GM21576 (cell line): ENCODE measurements at regions not wholly inside any gene's neighbourhood (a gene's known extent, or its start where the extent isn't known, plus 50 kb on each side); places are given as distances from the start of the nearest gene placed in this dataset.
A peak's percentile ranks its signal among the peaks of the same experiment; 100 is the strongest.

ENCODE experiments used
- ATAC-seq: cut with Tn5 transposase; IDR thresholded peaks from one replicate; pipeline ENCODE4 v1.9.1; 2021; ENCODE audit warnings: mild to moderate bottlenecking, moderate library complexity; ENCODE audit not compliant: unreplicated experiment

DNA sequence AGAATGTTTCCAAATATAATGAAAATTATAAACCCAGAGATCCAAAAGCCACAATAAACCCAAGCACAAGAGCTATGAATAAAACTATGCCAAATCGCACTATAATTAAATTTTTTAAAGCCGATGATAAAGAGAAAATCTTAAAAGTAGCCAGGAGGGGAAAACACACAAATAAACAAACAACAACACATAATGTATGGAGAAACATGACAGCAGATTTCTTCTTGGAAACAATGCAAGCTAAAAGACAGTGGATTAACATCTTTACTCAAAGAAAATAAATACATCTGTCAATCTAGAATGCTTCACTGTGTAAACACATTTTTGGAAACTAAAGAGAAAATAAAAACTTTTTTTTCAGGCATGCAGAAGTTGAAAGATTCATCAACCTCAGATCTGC lies 53.0 kb upstream of the SMOX start:
- no peak for ATAC-seq

DNA sequence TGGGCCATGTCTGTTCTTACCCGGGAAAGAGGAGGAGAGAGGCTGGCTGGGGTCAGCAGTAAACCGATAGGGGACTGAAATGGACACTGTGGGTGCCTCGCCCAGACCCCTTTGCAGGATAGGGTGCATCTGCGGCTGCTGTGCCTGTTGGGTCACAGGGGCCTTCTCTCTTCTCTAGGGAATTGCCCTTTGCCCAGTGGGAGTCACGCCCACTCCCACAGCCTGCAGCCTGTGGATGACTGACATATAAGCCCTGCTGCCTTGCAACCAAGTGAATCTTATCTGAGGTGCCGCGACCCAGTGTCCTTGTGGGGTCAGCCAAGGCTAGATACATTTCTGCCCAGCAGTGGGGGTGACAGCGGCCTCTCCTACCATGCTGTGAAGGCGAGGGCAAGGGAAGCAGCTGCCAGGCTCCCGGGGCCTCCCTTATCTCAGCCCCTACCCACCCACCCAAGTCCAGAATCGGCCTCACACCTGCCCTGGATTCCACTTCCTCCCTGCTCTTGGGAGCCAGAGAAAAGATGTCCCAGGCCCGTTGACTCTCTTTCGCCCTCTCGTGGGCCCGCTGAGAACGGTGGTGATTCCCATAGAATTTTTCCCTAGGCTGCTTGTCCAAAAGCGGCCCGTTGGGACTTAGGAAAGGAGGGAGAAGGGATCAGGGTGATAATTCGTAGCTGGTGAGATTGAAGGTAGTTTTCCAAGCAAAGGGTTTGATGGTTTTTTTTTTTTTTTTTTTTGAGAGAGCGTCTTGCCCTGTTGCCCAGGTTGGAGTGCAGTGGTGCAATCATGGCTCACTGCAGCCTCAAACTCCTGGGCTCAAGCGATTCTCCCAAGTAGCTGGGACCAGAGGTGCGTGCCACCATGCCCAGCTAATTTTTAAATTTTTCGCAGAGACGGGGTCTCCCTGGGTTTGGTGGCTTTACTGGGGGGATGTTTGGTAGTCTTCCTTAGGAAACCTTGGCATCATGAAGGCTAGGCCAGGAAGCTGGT lies 56.8 kb upstream of the SMOX start:
- ATAC-seq, result no peak

DNA sequence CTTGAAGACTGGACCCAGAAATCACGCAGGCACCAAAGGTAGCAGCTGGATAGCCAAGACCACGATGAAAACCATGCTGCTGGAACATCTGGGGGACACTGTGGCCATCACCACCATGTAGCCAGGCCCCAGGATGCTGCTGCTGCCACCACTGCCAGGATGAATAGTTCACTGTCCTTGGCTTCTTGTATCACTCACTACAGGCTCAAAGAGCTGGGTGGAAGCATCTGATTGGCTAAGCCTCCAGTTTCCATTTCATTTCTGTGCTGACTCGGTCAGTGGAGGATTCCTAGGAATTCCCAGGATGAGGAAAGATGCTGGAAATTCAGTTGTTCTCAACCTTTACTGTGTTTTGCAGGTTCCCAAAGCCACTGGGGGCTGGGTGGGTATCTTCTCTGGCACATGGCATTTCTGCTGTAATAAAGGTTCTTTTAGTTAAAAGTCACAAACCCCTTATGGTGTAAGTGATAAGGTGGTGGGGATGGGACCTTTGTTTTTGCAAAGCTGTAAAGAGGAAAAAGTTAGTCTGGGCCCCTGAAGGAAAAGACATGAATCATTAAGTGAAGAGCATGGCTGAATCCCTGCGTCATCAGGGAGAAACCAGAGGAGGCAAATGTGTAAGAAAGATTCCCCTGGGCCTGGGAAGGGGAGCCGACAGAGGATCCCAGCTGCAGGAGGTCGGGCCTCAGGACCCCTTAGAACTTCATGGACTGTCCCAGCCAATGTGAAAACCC lies 57.7 kb upstream of the SMOX start:
- ATAC-seq, result no peak

DNA sequence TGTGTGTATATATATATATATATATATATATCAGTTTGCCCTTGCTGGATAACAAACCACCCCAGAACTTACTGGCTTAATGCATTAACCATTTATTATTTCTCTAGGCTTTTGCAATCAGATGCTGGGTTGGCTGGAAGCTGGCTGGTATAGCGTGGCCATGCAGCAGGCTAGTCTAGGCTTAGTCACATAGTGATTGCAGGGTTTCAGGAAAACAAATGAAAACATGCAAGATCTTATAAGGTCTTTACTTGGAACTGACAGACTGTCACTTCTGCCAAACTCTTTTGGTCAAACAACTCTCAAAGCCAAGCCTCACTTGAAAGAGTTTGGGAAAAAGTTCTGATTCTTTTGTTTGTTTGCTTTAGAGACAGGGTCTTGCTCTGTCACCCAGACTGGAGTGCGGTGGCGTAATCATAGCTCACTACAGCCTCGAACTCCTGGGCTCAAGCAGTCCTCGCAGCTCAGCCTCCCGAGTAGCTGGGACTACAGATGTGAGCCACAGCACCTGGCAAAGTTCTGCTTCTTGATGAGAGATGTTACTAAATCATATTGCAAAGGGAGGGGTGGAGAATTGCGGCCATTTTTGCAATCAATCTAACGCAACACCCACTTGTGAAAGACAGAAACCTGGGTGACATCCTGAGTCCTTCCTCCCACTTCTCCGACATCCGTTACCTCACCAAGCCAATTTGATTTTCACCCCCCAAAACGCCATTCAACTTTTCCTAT lies 58.7 kb upstream of the SMOX start:
- no peak for ATAC-seq

DNA sequence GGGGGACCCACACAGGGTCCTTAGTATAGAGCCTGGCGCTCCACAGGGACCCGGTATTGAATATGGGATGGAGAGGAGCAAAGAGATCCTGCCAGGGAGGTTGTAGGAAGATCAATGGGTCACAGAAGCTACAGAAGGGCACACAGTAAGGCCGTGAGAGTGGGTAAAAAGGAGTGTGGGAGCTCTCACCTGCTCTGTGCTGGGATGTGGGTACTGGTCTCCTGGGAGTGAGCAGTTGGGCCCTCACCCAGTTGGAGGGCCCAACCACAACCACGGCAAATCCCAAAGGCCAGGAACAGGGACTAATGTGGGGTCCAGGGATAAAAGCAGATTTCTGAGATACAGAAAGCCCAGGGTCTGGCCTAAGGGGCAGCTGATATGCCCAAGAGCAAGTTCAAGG lies 59.9 kb upstream of the SMOX start:
- ATAC-seq, result no peak

DNA sequence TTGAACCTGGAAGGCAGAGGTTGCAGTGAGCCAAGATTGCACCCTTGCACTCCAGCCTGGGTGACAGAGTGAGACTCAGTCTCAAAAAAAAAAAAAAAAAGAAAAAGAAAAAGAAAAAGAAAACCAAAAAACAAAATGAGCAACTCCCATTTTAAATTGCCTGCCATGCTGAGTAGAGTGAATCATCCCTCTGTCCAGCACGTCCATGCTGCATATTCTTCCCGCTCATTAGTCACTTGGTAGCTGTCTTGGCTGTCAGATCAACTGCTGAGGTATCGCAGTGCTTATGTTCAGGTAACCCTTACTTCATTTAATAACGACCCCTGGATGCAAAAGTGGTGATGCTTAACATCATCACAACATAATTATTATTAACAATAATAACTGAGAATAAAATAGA lies 60.7 kb upstream of the SMOX start:
- no peak for ATAC-seq

DNA sequence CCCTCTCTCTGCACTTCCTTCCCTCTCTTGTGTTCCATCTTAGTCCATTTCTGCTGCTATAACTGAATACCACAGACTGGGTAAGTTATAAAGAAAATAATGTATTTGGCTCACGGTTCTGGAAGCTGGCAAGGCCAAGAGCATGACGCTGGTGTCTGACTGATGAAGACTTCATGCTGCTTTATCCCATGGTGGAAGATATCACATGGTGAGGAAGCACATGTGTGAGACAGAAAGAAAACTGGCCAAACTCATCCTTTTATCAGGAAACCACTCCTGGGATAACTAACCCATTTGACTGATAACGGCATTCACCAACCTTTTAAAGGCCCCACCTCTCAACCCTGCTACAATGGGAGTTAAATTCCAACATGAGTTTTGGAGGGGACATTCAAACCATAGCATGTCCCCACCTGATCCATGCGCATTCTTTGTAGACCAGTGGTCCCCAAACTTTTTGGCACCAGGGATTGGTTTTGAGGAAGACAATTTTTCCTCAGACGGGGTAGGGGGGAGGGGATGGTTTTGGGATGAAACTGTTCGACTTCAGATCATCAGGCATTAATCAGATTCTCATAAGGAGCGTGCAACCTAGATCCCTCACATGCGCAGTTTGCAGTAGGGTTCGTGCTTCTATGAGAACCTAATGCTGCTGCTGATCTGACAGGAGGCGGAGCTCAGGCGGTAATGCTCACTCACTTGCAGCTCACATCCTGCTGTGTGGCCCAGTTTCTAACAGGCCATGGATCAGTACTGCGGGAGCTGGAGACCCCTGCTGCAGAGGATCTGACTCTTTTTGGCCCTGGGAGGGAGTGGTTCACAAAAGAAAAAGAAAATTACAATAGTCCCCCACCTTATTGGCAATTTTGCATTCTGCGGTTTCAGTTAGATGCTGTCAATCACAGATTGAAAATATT lies 61.6 kb upstream of the SMOX start:
- ATAC-seq, result no peak

DNA sequence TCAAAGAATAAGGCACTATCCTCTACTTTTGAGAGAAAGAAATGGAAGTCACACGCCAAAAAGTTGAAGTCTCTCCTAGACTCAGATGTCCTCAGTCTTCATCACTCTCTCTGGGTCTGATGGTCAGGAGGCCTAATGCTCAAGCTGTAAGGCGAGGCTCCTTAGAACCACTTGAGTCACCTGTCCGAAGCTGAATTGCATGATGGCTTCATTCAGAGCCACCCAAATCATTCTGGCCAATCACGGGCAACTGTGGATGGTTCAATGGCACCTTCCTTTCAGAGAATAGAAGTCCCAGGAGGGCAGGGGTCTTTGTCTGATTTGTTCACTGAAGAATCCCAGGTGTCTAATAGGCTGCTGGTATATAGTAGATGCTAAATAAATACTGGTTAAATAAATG lies 63.9 kb upstream of the SMOX start:
- ATAC-seq, result no peak

DNA sequence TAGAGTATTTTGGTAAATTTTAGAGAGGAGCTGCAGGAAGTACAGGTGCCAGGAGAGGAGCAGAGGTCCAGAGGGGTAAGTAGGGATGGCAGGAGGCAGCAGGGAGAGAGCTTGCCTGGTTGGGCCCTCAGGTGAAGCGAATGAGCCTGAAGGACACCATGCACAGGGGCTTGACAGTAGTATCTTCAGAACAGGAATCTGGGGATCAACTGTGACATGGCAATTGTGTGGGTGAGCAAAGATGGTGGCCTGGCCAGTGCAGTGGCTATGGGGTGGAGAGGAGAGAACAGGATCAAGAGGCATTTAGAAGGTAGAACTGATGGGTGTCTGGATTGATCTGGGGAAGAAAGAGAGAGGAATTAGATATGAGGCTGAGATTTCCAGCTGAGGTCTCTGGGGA lies 64.5 kb upstream of the SMOX start:
- ATAC-seq, result no peak

DNA sequence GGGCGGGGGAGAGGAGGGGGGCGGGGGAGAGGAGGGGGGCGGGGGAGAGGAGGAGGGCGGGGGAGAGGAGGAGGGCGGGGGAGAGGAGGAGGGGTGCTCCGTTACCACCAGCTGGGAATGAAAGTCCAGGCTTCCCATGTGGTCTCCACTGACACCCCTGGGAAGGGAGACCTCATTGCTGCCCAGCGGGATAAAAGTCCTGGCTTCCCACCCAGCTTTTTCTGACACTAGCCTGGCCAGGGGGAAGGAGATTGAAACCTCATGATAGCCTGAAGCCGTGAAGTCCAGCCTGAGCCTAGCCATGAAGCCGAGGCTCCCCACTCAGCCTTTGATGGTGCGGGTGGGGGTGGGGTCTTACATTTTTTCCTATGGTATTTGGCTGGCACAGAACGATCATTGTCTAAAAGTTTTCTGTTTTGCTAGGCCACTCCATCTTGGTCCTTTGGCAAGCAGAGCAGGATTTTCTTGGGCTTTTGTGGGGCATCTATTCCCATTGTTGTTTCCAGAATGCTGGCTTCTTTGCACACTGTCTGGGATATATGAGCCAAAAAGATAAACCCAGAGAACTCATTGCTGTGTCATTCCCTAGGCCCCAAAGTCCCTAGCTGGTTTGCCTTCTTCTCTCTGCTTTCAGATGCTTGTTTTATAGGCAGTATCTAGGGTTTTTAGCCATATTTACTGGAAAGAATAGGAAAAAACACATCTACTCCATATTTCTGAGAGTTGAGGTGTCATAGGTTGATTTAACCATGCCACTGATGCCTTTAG lies 65.3 kb upstream of the SMOX start:
- no peak for ATAC-seq

DNA sequence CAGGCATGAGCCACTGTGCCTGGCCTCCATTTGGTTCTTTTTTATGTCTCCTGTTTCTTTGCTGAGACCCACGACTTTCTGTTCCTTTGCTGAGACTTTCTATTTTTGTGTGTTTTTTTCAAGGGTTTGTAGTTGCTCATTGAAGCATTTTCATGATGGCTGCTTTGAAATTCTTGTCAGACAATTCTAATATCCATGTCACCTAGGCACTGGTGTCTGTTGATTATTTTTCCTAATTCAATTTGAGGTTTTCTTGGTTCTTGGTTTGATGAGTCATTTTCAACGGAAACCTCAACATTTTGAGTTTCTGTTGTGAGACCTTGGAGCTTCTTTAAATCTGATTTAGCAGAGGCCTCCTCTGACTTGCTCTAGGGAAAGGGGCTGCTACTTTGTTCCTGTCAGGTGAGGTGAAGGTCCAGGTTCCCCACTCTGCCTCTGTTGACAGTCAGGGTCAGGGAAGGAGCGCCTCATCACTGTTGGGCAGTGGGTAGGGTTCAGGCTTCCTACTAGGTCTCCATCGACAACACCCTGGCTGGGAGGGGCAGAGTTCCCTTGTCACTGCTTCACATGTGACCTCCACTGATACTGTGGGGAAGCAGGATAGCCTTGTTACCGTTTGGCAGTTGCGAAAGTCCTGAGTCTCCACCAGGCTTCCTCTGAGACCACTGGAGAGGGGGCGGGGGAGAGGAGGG lies 66.1 kb upstream of the SMOX start:
- peak; percentile 50 for ATAC-seq

DNA sequence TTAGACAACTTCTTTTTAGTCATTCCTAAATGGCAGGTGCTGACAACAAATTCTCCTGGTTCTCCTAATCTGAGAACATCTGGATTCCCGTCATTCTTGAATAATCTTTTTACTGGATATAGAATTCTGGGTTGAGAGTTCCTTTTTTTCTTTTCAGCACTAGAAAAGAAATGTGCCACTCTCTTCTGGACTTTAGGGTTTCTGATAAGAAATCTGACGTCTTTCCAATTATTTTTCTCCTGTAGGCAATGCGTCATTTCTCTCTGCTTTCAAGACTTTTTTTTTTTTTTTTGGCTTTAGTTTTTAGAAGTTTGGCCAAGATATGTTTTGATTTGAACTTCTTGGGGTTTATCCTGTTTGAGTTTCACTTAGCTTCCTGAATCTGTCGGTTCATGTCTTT lies 66.1 kb upstream of the RNF24 start:
- ATAC-seq, result no peak

DNA sequence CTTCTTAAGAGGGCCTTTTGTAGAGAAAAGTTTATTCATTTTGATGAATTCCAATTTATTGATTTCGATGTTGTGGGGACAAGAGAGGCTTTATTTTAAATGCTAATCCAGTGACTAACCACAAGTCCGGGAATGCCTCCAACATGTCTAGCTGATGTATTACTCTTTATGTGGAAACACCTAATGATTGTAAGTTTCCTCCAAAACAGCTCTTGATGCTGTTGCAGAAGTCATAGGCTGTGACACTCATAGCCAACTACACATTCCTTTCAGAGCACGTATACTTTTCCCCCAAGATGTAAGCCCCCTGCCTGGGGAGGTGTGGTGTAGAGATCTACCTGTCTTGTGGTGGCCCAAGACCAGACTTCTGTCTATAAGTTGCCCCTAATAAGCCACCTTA lies 61.3 kb upstream of the RNF24 start:
- ATAC-seq, result no peak

DNA sequence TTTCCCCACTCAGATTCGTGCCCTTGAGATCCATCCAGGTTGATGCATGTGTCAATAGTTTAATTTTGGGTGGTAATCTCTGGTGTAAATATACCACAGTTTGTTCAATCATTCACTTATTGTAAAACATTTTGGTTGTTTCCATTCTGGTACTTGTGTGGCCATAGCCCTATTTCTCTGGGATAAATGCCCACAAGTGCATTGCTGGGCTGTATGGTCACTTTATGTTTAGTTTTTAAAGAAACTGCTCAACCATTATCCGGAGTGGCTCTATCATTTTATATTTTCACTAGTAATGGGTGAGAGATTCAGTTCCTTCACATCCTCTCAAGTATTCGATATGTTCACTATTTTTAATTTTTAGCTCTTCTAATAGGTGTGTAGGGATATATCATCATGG lies 60.7 kb upstream of the RNF24 start:
- no peak for ATAC-seq

DNA sequence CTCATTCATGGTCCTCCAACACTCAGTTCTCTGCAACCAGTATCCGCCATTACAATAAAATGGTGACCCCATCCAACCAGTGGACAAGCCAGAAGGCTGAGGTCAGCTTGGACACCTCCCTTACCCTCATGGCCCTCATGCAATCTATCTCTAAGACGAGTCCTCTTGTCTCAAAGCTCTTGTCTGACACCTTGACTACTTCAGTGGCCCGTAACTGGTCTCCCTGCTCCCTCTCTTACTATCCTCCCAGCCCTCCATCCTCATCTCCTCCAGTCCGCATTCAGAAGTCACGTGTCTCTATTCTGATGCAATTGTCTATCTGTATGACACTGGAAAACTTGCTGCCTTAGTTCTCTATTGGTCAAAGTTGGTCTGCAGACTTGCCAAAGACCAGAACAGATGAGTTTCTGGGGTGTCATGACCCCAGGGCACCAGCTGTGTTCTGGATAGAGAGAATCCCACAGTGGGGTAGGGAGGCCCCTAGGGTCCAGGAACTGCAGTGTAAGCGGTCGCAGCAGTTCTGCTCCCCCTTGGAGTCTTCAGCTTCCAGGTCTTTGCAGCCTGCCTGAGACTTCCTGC lies 59.6 kb upstream of the RNF24 start:
- ATAC-seq, result no peak

DNA sequence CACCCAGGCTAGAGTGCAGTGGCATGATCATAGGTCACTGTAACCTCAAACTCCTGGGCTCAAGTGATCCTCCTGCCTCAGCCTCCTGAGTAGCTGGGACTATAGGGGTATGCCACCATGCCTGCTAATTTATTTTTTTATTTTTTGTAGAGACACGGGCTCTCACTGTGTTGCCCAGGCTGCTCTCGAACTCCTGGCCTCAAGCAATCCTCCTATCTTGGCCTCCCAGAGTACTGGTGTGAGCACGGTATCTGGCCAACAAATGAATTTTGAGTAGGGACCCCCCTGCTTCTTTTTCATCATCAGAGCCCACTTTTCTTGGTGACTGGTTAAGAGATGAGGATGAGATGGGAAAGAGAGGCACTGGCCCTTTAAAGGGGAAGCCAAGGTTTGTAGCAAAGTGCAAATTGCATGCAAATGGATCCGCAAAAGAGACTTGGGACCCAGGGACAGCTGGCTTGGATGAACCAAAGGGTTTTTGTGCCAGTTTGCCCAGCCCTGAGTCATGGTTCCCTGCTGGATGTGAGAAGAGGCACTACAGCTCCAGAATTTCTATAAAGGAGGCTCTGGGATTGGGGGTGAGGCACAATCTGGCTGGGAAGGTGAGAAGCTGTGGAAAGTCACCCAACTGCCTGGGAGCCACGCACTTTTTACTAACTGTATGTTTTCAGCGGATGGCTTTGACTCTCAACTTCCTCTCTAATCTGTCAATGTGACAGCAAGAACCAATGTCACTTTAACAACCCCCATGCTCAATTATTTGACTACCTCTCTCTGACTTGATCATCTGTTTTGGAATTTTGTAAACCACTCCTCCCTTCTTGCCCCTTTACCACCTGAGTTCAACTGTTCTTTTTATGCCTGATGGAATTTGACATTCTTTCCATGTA lies 58.7 kb upstream of the RNF24 start:
- no peak for ATAC-seq

DNA sequence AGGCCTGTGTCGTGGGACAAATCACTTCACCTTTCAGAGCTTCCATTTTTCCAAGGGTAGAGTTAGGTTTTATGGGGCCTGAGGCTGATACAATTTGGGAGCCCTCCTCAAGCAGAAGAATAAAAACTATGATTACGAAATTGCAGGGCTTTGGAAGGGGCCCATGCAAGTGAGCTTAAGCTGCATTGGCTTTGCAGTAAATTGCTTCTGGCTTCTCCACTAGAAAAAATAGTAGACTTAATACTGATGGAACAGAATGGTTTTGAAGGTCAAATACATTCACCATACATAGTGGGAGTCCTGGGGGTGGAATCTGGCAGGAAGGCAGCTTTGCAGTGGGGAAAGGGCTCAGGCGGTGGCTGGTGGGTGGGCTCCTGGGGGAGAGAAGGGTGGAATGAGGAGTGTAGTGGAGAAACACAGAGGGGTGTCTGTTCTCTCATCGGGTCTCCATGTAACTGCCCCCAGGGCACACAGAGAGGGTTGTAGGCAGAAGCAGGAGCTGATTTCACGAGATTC lies 55.9 kb upstream of the RNF24 start:
- no peak for ATAC-seq
